ENCODE measurements at regions not wholly inside any gene's neighbourhood (a gene's known extent, or its start where the extent isn't known, plus 50 kb on each side); places are given as distances from the start of the nearest gene placed in this dataset.

GRCh38 chr5:74007193-74007592 is 381.2 kb downstream of the ARHGEF28 start:
- no peak for TF ChIP-seq CTCF (conservative IDR thresholded peaks at IDR 0.05; ENCODE audit: low read length)
- no peak for TF ChIP-seq EZH2phosphoT487 (IDR thresholded peaks at IDR 0.05; ENCODE audit: borderline replicate concordance)

Data from Loucy (cell line).